MV-4-11 (cell line): ENCODE measurements at regions not wholly inside any gene's neighbourhood (a gene's known extent, or its start where the extent isn't known, plus 50 kb on each side); places are given as distances from the start of the nearest gene placed in this dataset.
"Not testable (repeated sequence)": the region's sequence is repeated elsewhere in the genome, so short reads cannot be mapped to it uniquely, and the experiment has no call there.

ENCODE experiments used
- DNase-seq: peaks from one replicate; lab custom pipeline; 2025; lab: John Stamatoyannopoulos, UW

- DNase-seq, result peak; percentile 34
These were observed 68.6 kb upstream of the MRTFB start for GRCh38 chr16:14002416-14002990.

GRCh38 chr16:14003074-14003570, 68.0 kb upstream of the MRTFB start:
- peak; percentile 84 for DNase-seq

GRCh38 chr16:14004031-14004728, 66.9 kb upstream of the MRTFB start:
- no peak for DNase-seq

- DNase-seq, result no peak
These were observed 66.3 kb upstream of the MRTFB start for GRCh38 chr16:14004729-14005315.

GRCh38 chr16:14005335-14005734, 65.8 kb upstream of the MRTFB start:
- no peak for DNase-seq

GRCh38 chr16:14007450-14007849, 63.7 kb upstream of the MRTFB start:
- DNase-seq, result peak; percentile 69

- DNase-seq, result no peak
These were observed 60.1 kb upstream of the MRTFB start for GRCh38 chr16:14011001-14011400.

- DNase-seq, result no peak
These were observed 59.3 kb upstream of the MRTFB start for GRCh38 chr16:14011846-14012245.

- no peak for DNase-seq
These were observed 58.0 kb upstream of the MRTFB start for GRCh38 chr16:14013145-14013570.

GRCh38 chr16:14013571-14014283, 57.4 kb upstream of the MRTFB start:
- no peak for DNase-seq

- DNase-seq, result no peak
These were observed 56.9 kb upstream of the MRTFB start for GRCh38 chr16:14014284-14014625.

GRCh38 chr16:14015033-14015432, 56.1 kb upstream of the MRTFB start:
- DNase-seq, result no peak

- no peak for DNase-seq
These were observed 55.7 kb upstream of the MRTFB start for GRCh38 chr16:14015461-14015860.

GRCh38 chr16:14015948-14016347, 55.2 kb upstream of the MRTFB start:
- DNase-seq, result peak; percentile 76

- DNase-seq, result not testable (repeated sequence)
These were observed 54.8 kb upstream of the MRTFB start for GRCh38 chr16:14016362-14016761.

GRCh38 chr16:14017886-14018285, 53.2 kb upstream of the MRTFB start:
- no peak for DNase-seq

GRCh38 chr16:14018851-14019250, 52.3 kb upstream of the MRTFB start:
- no peak for DNase-seq

- DNase-seq, result no peak
These were observed 51.0 kb upstream of the MRTFB start for GRCh38 chr16:14020141-14020540.
